ENCODE measurements at regions not wholly inside any gene's neighbourhood (a gene's known extent, or its start where the extent isn't known, plus 50 kb on each side); places are given as distances from the start of the nearest gene placed in this dataset.

- no peak for TF ChIP-seq CTCF (IDR thresholded peaks at IDR 0.05)
- TF ChIP-seq ZFX (IDR thresholded peaks at IDR 0.05; ENCODE audit: borderline replicate concordance), result no peak
Measured at GRCh38 chr14:98853063-98853729, 418.8 kb downstream of the BCL11B start.
